ENCODE measurements at regions not wholly inside any gene's neighbourhood (a gene's known extent, or its start where the extent isn't known, plus 50 kb on each side); places are given as distances from the start of the nearest gene placed in this dataset.

DNA sequence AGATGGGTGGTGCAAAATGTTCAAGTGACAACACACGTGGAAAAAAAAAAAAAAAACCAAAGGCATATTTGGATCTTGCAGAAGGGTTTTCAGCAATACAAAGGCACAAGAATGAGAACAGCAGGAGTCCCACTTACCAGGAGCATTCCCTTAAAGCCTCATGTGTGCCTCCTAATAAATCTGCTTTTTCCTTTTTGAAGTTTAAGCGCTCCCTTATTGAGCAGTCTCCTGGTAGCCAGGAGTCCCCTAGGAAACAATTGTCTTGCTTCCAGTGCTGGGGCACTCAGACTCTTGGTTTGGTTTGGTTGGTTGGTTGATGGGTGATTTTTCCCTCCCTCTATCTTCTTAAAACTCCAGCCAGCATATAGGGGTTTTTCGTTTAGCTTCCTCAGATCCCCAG lies 321.8 kb upstream of the NFE2L3 start:
- TF ChIP-seq, protein P1, sequence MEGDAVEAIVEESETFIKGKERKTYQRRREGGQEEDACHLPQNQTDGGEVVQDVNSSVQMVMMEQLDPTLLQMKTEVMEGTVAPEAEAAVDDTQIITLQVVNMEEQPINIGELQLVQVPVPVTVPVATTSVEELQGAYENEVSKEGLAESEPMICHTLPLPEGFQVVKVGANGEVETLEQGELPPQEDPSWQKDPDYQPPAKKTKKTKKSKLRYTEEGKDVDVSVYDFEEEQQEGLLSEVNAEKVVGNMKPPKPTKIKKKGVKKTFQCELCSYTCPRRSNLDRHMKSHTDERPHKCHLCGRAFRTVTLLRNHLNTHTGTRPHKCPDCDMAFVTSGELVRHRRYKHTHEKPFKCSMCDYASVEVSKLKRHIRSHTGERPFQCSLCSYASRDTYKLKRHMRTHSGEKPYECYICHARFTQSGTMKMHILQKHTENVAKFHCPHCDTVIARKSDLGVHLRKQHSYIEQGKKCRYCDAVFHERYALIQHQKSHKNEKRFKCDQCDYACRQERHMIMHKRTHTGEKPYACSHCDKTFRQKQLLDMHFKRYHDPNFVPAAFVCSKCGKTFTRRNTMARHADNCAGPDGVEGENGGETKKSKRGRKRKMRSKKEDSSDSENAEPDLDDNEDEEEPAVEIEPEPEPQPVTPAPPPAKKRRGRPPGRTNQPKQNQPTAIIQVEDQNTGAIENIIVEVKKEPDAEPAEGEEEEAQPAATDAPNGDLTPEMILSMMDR (IDR thresholded peaks at IDR 0.05; ENCODE audit: low read depth, low read length), result no peak
- TF ChIP-seq EZH2phosphoT487 (IDR thresholded peaks at IDR 0.05; ENCODE audit: low read depth), result no peak

All from OCI-LY3 (cell line).